Panc1 (cell line): ENCODE measurements at regions not wholly inside any gene's neighbourhood (a gene's known extent, or its start where the extent isn't known, plus 50 kb on each side); places are given as distances from the start of the nearest gene placed in this dataset.

Experiments used
- ATAC-seq: fragments of 200-7000 bp; cut with Tn5 transposase; 2 replicates; pipeline ENCODE4 v1.9.1; 2020; ENCODE audit warnings: mild to moderate bottlenecking, moderate library complexity
- BruUV-seq: library from RNA; stranded (reverse); fragments of 400-500 nt; replicated peaks from 2 replicates; lab custom pipeline; 2021; lab: Mats Ljungman, UMichigan
- CTCF ChIA-PET: fragments of 300-600 bp; sonication (Branson Sonifier 250); formaldehyde crosslinking; loops from one replicate; lab custom pipeline; 2022; ENCODE audit warnings: antibody characterized with exemption; lab: Charles Lee
- POLR2A ChIA-PET: fragments of 300-600 bp; sonication (Branson Sonifier 250); formaldehyde crosslinking; loops from one replicate; lab custom pipeline; 2022; ENCODE audit warnings: antibody characterized with exemption; lab: Charles Lee
- DNase-seq: peaks from one replicate; pipeline ENCODE4 v3.0.0-alpha.2; 2010; ENCODE audit warnings: low read depth, low spot score
- H3K27ac ChIP-seq: 2 replicates; pipeline ENCODE4 v1.5.1; 2011; ENCODE audit warnings: mild to moderate bottlenecking, low read length, inconsistent platforms
- H3K27me3 ChIP-seq: fragments of 200-500 bp; sonication (Bioruptor generic); 2 replicates; pipeline ENCODE4 v1.6.0; 2014; ENCODE audit warnings: low read length, inconsistent platforms; ENCODE audit not compliant: control insufficient read depth, insufficient read depth
- H3K36me3 ChIP-seq: fragments of 200-500 bp; sonication (Bioruptor generic); 2 replicates; pipeline ENCODE4 v1.5.1; 2014; ENCODE audit warnings: inconsistent platforms, mild to moderate bottlenecking, low read length, moderate library complexity; ENCODE audit not compliant: control insufficient read depth, insufficient read depth
- H3K4me1 ChIP-seq: 2 replicates; pipeline ENCODE4 v1.5.1; 2011; ENCODE audit warnings: inconsistent platforms, mild to moderate bottlenecking, low read length, moderate library complexity; ENCODE audit not compliant: control insufficient read depth, insufficient read depth
- H3K4me3 ChIP-seq, 2 experiments: 2 replicates each; pipeline ENCODE4 v1.5.1; 2011 to 2012; ENCODE audit warnings: low read depth in 2 of 2, low read length in 2 of 2, mild to moderate bottlenecking in 2 of 2, inconsistent platforms in 1 of 2, moderate library complexity in 1 of 2
- H3K9me3 ChIP-seq: fragments of 200-500 bp; sonication (Bioruptor generic); 2 replicates; pipeline ENCODE4 v1.5.1; 2014; ENCODE audit warnings: low read depth, mild to moderate bottlenecking, inconsistent platforms, low read length, moderate library complexity; ENCODE audit not compliant: control insufficient read depth, insufficient read depth
- POLR2AphosphoS5 ChIP-seq: IDR thresholded peaks from 2 replicates; pipeline ENCODE4 v1.6.1; 2012; ENCODE audit warnings: mild to moderate bottlenecking, low read depth, low read length, moderate library complexity
- SIN3A ChIP-seq: IDR thresholded peaks from 2 replicates; pipeline ENCODE4 v1.6.1; 2012; ENCODE audit warnings: low read depth, mild to moderate bottlenecking, low read length, moderate library complexity, borderline replicate concordance; ENCODE audit not compliant: insufficient read depth
- TCF7L2 ChIP-seq: IDR thresholded peaks from 2 replicates; pipeline ENCODE4 v1.6.1; 2011; ENCODE audit warnings: mild to moderate bottlenecking, low read depth, low read length, inconsistent platforms
- in situ Hi-C: cut with HindIII; loops from 2 replicates; pipeline ENCODE4 v1.10.0; 2016; ENCODE audit warnings: low sequenced_read_pairs, low pct_unique_long_range_greater_than_20kb
- intact Hi-C: fragments of 100-400 bp; cut with micrococcal nuclease; formaldehyde crosslinking; loops from one replicate; pipeline ENCODE4 v1.10.0; 2022; ENCODE audit not compliant: unreplicated experiment
- TF ChIP-seq, protein P1 (sequence below), 2 experiments: IDR thresholded peaks; 2 replicates each; pipeline ENCODE4 v1.6.1; 2011 to 2012; ENCODE audit warnings: low read depth in 2 of 2, control low read depth in 1 of 2, low read length in 1 of 2, mild to moderate bottlenecking in 1 of 2, moderate library complexity in 1 of 2; ENCODE audit not compliant: insufficient read depth in 1 of 2
- TF ChIP-seq, protein P2 (sequence below): fragments of 450-650 bp; IDR thresholded peaks from 2 replicates; pipeline ENCODE4 v1.5.1; 2017; ENCODE audit warnings: mild to moderate bottlenecking

DNA sequence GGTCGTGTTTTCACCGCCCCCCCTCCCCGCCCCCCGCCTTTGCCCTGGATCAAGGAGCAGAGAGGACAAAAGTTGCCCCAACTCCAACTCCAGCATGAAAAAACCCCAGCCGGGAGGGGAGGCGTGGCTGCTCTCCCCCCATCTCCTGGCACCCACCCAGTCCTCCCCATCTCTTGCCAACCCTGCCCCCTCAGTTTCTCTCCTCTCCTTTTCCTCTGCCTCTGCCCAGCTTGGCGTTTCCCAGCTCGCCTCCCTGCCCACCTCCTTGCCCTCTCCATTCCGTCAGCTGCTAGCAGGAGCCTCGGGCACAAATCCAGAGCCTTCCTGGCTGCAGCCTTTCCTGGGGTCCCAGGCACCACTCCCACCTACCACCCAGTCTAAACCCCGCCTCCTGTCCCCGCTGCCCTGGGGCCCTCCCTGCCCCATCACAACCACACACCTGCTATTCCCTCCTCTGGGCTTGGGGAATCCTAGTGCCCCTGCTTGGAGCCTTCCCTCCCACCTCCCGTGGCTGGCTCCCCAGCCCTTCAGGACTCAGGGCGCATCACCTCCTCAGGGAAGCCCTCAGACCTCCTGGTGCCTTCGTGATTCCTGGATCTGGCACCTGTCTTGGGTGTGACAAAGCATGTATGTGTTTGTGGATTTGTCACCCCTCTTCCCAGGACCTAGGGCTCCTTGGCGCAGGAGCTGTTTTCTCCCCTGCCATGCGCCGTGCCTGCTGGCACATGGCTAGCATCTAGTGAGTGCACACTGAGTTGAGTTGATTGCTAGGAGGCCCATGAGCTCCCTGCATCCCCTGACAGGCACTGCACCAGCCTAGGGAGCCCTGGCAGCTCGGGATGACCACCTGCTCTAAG lies 209.1 kb downstream of the TFCP2L1 start:
- in situ Hi-C loops = no loop called here
- H3K27ac ChIP-seq = peak overlapping the region; percentile 64; the same call in 1 of the 2 replicates
- POLR2A ChIA-PET = interaction anchor here (0.6 to 1.1 kb wide), 8 partner anchors 43 to 722 kb away, joined by 3 to 12 read pairs (median 3); no protein-coding TSS in a partner anchor

DNA sequence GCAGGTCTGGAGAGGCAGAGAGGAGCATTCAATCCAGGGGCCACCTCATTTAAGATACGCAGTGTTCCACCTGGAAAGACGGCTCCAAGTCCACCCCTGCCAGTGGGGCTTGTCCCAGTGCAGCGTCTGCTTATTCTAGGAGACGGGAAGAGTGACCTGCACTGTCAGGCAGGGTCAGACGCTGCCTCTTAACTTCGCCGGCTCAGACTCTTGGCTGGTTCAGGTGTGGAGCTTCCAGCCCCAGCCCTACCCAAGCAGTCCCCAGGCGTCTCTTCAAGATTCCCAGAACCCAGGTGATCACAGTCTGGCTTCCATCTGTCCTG lies 208.5 kb downstream of the TFCP2L1 start:
- peaks cover 13% of the 10 kb centered on the region for H3K4me1 ChIP-seq
- in situ Hi-C loops (no loop called here), intact Hi-C loops (loop anchor here (10.0 kb wide), 1 partner anchor 732 kb away; the partner anchor contains the start of gene INHBB)
- TF ChIP-seq SIN3A = no peak
- TF ChIP-seq TCF7L2 = no peak
- TF ChIP-seq, protein P1, sequence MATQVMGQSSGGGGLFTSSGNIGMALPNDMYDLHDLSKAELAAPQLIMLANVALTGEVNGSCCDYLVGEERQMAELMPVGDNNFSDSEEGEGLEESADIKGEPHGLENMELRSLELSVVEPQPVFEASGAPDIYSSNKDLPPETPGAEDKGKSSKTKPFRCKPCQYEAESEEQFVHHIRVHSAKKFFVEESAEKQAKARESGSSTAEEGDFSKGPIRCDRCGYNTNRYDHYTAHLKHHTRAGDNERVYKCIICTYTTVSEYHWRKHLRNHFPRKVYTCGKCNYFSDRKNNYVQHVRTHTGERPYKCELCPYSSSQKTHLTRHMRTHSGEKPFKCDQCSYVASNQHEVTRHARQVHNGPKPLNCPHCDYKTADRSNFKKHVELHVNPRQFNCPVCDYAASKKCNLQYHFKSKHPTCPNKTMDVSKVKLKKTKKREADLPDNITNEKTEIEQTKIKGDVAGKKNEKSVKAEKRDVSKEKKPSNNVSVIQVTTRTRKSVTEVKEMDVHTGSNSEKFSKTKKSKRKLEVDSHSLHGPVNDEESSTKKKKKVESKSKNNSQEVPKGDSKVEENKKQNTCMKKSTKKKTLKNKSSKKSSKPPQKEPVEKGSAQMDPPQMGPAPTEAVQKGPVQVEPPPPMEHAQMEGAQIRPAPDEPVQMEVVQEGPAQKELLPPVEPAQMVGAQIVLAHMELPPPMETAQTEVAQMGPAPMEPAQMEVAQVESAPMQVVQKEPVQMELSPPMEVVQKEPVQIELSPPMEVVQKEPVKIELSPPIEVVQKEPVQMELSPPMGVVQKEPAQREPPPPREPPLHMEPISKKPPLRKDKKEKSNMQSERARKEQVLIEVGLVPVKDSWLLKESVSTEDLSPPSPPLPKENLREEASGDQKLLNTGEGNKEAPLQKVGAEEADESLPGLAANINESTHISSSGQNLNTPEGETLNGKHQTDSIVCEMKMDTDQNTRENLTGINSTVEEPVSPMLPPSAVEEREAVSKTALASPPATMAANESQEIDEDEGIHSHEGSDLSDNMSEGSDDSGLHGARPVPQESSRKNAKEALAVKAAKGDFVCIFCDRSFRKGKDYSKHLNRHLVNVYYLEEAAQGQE (IDR thresholded peaks at IDR 0.05; ENCODE audit: insufficient read depth in 1 of 2, low read depth in 2 of 2, low read length in 1 of 2) = no peak
- TF ChIP-seq, protein P2, sequence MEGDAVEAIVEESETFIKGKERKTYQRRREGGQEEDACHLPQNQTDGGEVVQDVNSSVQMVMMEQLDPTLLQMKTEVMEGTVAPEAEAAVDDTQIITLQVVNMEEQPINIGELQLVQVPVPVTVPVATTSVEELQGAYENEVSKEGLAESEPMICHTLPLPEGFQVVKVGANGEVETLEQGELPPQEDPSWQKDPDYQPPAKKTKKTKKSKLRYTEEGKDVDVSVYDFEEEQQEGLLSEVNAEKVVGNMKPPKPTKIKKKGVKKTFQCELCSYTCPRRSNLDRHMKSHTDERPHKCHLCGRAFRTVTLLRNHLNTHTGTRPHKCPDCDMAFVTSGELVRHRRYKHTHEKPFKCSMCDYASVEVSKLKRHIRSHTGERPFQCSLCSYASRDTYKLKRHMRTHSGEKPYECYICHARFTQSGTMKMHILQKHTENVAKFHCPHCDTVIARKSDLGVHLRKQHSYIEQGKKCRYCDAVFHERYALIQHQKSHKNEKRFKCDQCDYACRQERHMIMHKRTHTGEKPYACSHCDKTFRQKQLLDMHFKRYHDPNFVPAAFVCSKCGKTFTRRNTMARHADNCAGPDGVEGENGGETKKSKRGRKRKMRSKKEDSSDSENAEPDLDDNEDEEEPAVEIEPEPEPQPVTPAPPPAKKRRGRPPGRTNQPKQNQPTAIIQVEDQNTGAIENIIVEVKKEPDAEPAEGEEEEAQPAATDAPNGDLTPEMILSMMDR = no peak
- no peak for TF ChIP-seq POLR2AphosphoS5
- CTCF ChIA-PET = interaction anchor here (1.5 kb wide), 1 partner anchor 380 kb away, joined by 6 read pairs; no protein-coding TSS in a partner anchor
- no TSS peak for BruUV-seq
- no peaks in the 10 kb centered on the region for H3K27me3 ChIP-seq
- no peaks in the 10 kb centered on the region for H3K9me3 ChIP-seq
- POLR2A ChIA-PET = no interaction called here
- ATAC-seq (no peak), DNase-seq (no peak)
- no peak overlapping the region for H3K4me3 ChIP-seq
- no peaks in the 10 kb centered on the region for H3K36me3 ChIP-seq
- no peak overlapping the region for H3K27ac ChIP-seq

More for the DNA sequence above, 209.1 kb downstream of the TFCP2L1 start:
- DNase-seq = no peak
- Histone ChIP-seq H3K4me3 (peak overlapping the region; percentile 16 to 26), H3K36me3 (no peaks in the 10 kb centered on the region), H3K9me3 (no peaks in the 10 kb centered on the region), H3K4me1 (peaks cover 13% of the 10 kb centered on the region), H3K27me3 (no peaks in the 10 kb centered on the region)
- peak; percentile 10 for ATAC-seq
- no peak for TF ChIP-seq POLR2AphosphoS5
- no TSS peak for BruUV-seq
- CTCF ChIA-PET = interaction anchor here (0.6 to 1.5 kb wide), 4 partner anchors 40 to 380 kb away, joined by 3 to 6 read pairs (median 3); no protein-coding TSS in a partner anchor
- intact Hi-C loops = loop anchor here (10.0 kb wide), 1 partner anchor 731 kb away; the partner anchor contains the start of gene INHBB
